DOHH2 (cell line): ENCODE measurements at regions not wholly inside any gene's neighbourhood (a gene's known extent, or its start where the extent isn't known, plus 50 kb on each side); places are given as distances from the start of the nearest gene placed in this dataset.

Experiments
- EZH2phosphoT487 ChIP-seq: fragments of 200-600 bp; sonication (generic); IDR thresholded peaks from 2 replicates; pipeline ENCODE4 v1.6.1; 2017; ENCODE audit warnings: borderline replicate concordance, mild to moderate bottlenecking, antibody characterized with exemption, low read length, moderate library complexity, mixed read lengths
- TF ChIP-seq, protein P1 (sequence below): fragments of 200-600 bp; sonication (generic); IDR thresholded peaks from one replicate; pipeline ENCODE4 v1.5.1; 2014; ENCODE audit warnings: antibody characterized with exemption, mild to moderate bottlenecking, low read depth, low read length; ENCODE audit not compliant: poor library complexity, severe bottlenecking

DNA sequence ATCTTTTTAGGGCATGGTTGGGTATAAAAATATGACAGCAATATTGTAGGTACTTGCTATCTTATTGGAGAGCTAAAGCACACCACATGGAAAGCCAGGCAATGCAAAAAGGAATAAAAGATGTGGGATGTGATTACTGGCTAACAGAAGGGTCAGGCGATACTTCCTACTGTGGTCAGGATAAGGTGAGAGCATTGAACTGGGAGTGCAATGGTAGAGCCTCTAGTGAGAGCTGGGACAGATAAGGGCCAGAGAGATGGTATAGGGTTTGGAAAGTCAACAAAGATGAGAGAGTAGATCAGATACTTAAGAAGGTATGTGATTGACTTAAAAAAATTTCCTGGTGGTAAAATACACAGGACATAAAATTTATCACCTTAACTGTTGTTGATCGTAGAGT lies 160.7 kb upstream of the MAN1A1 start:
- TF ChIP-seq, protein P1, sequence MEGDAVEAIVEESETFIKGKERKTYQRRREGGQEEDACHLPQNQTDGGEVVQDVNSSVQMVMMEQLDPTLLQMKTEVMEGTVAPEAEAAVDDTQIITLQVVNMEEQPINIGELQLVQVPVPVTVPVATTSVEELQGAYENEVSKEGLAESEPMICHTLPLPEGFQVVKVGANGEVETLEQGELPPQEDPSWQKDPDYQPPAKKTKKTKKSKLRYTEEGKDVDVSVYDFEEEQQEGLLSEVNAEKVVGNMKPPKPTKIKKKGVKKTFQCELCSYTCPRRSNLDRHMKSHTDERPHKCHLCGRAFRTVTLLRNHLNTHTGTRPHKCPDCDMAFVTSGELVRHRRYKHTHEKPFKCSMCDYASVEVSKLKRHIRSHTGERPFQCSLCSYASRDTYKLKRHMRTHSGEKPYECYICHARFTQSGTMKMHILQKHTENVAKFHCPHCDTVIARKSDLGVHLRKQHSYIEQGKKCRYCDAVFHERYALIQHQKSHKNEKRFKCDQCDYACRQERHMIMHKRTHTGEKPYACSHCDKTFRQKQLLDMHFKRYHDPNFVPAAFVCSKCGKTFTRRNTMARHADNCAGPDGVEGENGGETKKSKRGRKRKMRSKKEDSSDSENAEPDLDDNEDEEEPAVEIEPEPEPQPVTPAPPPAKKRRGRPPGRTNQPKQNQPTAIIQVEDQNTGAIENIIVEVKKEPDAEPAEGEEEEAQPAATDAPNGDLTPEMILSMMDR: no peak
- no peak for TF ChIP-seq EZH2phosphoT487
